Activated CD8-positive, alpha-beta memory T cell treated with anti-CD3 and anti-CD28 coated beads, Interleukin-2, amount 10 ng/mL, durations not matched to agents 7 days and 5 days (primary cell): ENCODE measurements at regions not wholly inside any gene's neighbourhood (a gene's known extent, or its start where the extent isn't known, plus 50 kb on each side); places are given as distances from the start of the nearest gene placed in this dataset.
A peak's percentile ranks its signal among the peaks of the same experiment; 100 is the strongest.

Source experiments
- ATAC-seq: fragments of 150-1000 bp; cut with Tn5 transposase; one replicate; pipeline ENCODE4 v1.10.0; 2021; ENCODE audit warnings: moderate library complexity
- CTCF ChIA-PET: fragments of 350-600 bp; sonication (Branson Sonifier 250); formaldehyde crosslinking; loops from one replicate; lab custom pipeline; 2021; ENCODE audit warnings: antibody characterized with exemption; lab: Charles Lee
- DNase-seq: peaks from one replicate; pipeline ENCODE4 v3.0.0-alpha.2; 2020
- H3K27ac Mint-ChIP-seq: one replicate; pipeline ENCODE4 v1.8.0; 2021; ENCODE audit warnings: mild to moderate bottlenecking, mixed read lengths
- H3K27me3 Mint-ChIP-seq: one replicate; pipeline ENCODE4 v1.8.0; 2021; ENCODE audit warnings: mixed read lengths
- H3K36me3 Mint-ChIP-seq: one replicate; pipeline ENCODE4 v1.8.0; 2021; ENCODE audit warnings: mild to moderate bottlenecking, mixed read lengths
- H3K4me1 Mint-ChIP-seq: one replicate; pipeline ENCODE4 v1.8.0; 2021; ENCODE audit warnings: mixed read lengths
- H3K4me3 Mint-ChIP-seq: one replicate; pipeline ENCODE4 v1.8.0; 2021; ENCODE audit warnings: mild to moderate bottlenecking, moderate library complexity, mixed read lengths
- H3K9me3 Mint-ChIP-seq: one replicate; pipeline ENCODE4 v1.8.0; 2022; ENCODE audit warnings: low read depth, mixed read lengths

DNA sequence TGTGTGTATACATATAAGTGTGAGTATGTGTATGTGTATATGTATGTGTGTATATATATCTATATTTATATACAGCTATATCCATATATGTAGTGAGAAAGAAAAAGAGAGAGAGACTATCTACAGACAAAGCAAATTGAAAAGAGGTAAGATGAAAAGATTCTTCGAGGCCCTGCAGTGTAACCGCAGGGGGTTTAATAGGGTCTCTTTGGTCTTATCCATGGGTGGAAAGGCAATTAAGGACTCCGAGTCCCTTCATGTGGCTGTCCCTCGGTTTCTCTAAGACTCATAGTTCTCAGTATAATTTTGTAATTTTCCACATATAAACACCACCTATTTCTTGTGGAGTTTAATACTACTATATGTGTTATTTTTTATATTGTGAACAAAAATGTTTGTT lies 50.6 kb upstream of the JAZF1 start:
- no peaks in the 10 kb centered on the region for H3K4me1 Mint-ChIP-seq
- DNase-seq (no peak), ATAC-seq (no peak)
- no peak overlapping the region for H3K27ac Mint-ChIP-seq
- no peaks in the 10 kb centered on the region for H3K36me3 Mint-ChIP-seq
- peaks cover 35% of the 10 kb centered on the region for H3K27me3 Mint-ChIP-seq
- CTCF ChIA-PET: no interaction called here
- no peaks in the 10 kb centered on the region for H3K9me3 Mint-ChIP-seq
- no peak overlapping the region for H3K4me3 Mint-ChIP-seq

- CTCF ChIA-PET: no interaction called here
- H3K27ac Mint-ChIP-seq: no peak overlapping the region
- DNase-seq (no peak), ATAC-seq (no peak)
- H3K36me3 Mint-ChIP-seq: no peaks in the 10 kb centered on the region
- no peak overlapping the region for H3K4me3 Mint-ChIP-seq
- H3K27me3 Mint-ChIP-seq: peaks cover 66% of the 10 kb centered on the region
- H3K9me3 Mint-ChIP-seq: no peaks in the 10 kb centered on the region
- H3K4me1 Mint-ChIP-seq: peaks cover 9% of the 10 kb centered on the region
These were observed 56.0 kb upstream of the JAZF1 start for GRCh38 chr7:28236560-28236959.

- Mint-ChIP-seq H3K4me3 (no peak overlapping the region), H3K9me3 (no peaks in the 10 kb centered on the region), H3K36me3 (no peaks in the 10 kb centered on the region), H3K27ac (no peak overlapping the region), H3K4me1 (peaks cover 9% of the 10 kb centered on the region), H3K27me3 (peaks cover 65% of the 10 kb centered on the region)
- CTCF ChIA-PET: no interaction called here
- ATAC-seq: no peak
- DNase-seq: no peak
These were observed 56.8 kb upstream of the JAZF1 start for GRCh38 chr7:28237363-28237762.

DNA sequence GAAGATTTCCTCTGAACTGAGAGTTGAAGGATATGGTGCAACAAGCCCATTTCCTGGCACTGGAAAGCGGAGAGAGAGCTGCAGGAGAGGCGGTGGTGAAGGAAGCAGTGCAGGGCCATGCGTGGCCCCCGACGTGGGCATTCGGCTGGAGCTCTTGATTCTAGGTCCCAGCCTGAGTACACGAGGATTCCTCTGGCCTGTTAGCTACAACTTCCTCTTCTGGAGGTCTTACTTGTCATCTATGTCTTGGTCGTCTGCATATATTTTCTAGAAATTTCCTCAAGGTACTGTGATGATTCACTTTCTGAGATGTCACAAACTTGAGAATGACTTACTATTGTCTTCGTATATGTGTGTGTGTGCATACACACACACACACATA lies 59.2 kb upstream of the JAZF1 start:
- ATAC-seq (peak; percentile 55), DNase-seq (no peak)
- H3K4me3 Mint-ChIP-seq: peak overlapping the region; percentile 15
- peaks cover 9% of the 10 kb centered on the region for H3K4me1 Mint-ChIP-seq
- H3K36me3 Mint-ChIP-seq: no peaks in the 10 kb centered on the region
- no peaks in the 10 kb centered on the region for H3K9me3 Mint-ChIP-seq
- H3K27ac Mint-ChIP-seq: no peak overlapping the region
- CTCF ChIA-PET: no interaction called here
- peaks cover 55% of the 10 kb centered on the region for H3K27me3 Mint-ChIP-seq

- Mint-ChIP-seq H3K9me3 (no peaks in the 10 kb centered on the region), H3K4me3 (no peak overlapping the region), H3K27me3 (peaks cover 49% of the 10 kb centered on the region), H3K36me3 (no peaks in the 10 kb centered on the region), H3K27ac (no peak overlapping the region), H3K4me1 (peaks cover 9% of the 10 kb centered on the region)
- ATAC-seq (no peak), DNase-seq (no peak)
- CTCF ChIA-PET: no interaction called here
These were observed 59.9 kb upstream of the JAZF1 start for GRCh38 chr7:28240481-28240880.

- Mint-ChIP-seq H3K27ac (no peak overlapping the region), H3K4me3 (no peak overlapping the region), H3K4me1 (peaks cover 9% of the 10 kb centered on the region), H3K9me3 (no peaks in the 10 kb centered on the region), H3K27me3 (peaks cover 46% of the 10 kb centered on the region), H3K36me3 (no peaks in the 10 kb centered on the region)
- no peak for ATAC-seq
- no peak for DNase-seq
- CTCF ChIA-PET: interaction anchor here (0.5 kb wide), 1 partner anchor 170 kb away, joined by 4 read pairs; no protein-coding TSS in a partner anchor
These were observed 63.3 kb upstream of the JAZF1 start for GRCh38 chr7:28243861-28244260.

GRCh38 chr7:28245123-28245878 lies 64.7 kb upstream of the JAZF1 start:
- ATAC-seq: no peak

DNA sequence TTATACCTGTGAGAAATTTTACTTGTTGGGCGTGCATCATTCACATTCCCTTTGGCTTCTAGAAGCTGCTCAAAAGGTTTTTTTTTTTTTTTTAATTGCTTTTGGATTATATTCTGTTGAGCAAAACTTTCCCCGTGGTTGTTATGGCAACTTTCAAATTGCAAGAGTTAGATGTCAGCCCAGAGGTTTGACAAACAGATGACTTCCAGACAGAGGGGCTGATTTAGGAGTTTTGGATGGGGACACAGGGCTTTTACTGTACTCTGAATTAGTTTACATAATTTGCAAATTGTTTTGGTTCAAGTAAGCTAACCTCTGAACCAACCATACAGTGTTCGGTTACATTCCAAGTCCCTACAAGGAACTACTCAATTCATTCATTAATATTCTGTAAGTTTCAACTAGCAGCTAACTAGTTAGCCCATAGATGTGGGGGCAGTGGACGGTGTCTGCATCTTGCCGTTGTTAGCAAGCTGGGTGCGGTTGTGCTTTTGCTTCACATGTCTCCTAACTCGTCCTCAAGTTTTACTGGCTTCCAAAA lies 66.4 kb upstream of the JAZF1 start:
- Mint-ChIP-seq H3K27ac (no peak overlapping the region), H3K4me1 (no peaks in the 10 kb centered on the region), H3K27me3 (peaks cover 36% of the 10 kb centered on the region), H3K4me3 (no peak overlapping the region), H3K36me3 (no peaks in the 10 kb centered on the region), H3K9me3 (no peaks in the 10 kb centered on the region)
- CTCF ChIA-PET: no interaction called here
- DNase-seq (no peak), ATAC-seq (no peak)

More at GRCh38 chr7:28245123-28245878, 64.7 kb upstream of the JAZF1 start:
- Mint-ChIP-seq H3K4me3 (no peak overlapping the region), H3K27me3 (peaks cover 44% of the 10 kb centered on the region), H3K36me3 (no peaks in the 10 kb centered on the region), H3K9me3 (no peaks in the 10 kb centered on the region), H3K4me1 (no peaks in the 10 kb centered on the region), H3K27ac (no peak overlapping the region)
- DNase-seq: no peak
- CTCF ChIA-PET: no interaction called here

GRCh38 chr7:28258240-28258639 lies 77.6 kb upstream of the JAZF1 start:
- no peak for ATAC-seq
- Mint-ChIP-seq H3K27ac (no peak overlapping the region), H3K36me3 (no peaks in the 10 kb centered on the region), H3K9me3 (peaks cover 2% of the 10 kb centered on the region), H3K27me3 (peaks cover 42% of the 10 kb centered on the region), H3K4me3 (no peak overlapping the region), H3K4me1 (no peaks in the 10 kb centered on the region)
- no peak for DNase-seq
- CTCF ChIA-PET: no interaction called here

DNA sequence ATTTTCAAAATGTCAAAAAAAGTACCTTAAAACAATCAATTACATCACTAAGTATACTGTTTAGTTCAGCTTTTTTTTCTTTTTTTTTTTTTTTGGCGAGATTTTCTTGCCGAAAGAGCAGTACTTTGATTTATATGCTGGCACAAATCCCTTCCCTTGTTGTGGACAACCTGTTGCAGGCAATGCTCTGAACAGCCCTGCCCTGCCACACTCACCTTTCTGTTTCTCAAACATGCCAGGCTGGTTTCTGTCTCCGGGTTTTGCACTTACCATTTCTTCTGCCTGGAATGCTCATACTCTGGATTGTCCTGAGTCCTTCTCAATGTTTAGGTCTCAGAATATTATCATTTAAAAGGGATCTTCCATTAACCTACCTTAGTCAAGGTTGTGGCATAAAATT lies 80.4 kb upstream of the JAZF1 start:
- no peak overlapping the region for H3K4me3 Mint-ChIP-seq
- no peak overlapping the region for H3K27ac Mint-ChIP-seq
- ATAC-seq (no peak), DNase-seq (no peak)
- CTCF ChIA-PET: interaction anchor here (0.7 kb wide), 1 partner anchor 199 kb away, joined by 3 read pairs; no protein-coding TSS in a partner anchor
- no peaks in the 10 kb centered on the region for H3K36me3 Mint-ChIP-seq
- H3K4me1 Mint-ChIP-seq: no peaks in the 10 kb centered on the region
- no peaks in the 10 kb centered on the region for H3K9me3 Mint-ChIP-seq
- peaks cover 46% of the 10 kb centered on the region for H3K27me3 Mint-ChIP-seq

DNA sequence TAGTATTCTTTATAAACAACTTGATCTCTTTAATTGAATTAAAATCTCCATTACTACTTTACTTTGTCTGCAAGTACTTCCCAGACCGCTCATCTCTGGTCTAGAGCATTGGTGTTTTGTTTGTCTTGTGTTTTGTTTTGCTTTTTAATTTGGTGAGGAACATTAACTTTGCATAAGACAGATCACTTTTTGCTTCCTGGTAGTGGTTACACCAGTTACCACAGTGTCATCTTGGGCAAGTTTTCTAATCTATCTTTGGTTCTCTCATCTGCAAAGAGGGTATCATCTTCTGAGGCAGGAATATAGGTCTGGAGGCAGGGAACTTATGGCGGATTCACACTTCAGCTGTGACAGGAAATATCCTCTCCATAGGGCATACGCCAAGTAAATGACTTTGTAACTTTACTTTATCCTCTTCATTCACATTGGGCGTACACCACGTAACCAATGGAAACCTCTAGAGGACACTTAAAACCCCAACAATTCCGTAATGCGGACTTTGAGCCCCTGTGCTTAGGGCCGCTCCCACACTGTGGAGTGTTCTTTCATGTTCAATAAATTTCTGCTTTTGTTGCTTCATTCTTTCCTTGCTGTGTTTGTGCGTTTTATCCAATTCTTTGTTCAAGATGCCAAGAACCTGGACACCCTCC lies 83.2 kb upstream of the JAZF1 start:
- H3K4me3 Mint-ChIP-seq: no peak overlapping the region
- no peak overlapping the region for H3K27ac Mint-ChIP-seq
- no peaks in the 10 kb centered on the region for H3K36me3 Mint-ChIP-seq
- ATAC-seq (no peak), DNase-seq (no peak)
- no peaks in the 10 kb centered on the region for H3K4me1 Mint-ChIP-seq
- peaks cover 47% of the 10 kb centered on the region for H3K27me3 Mint-ChIP-seq
- H3K9me3 Mint-ChIP-seq: no peaks in the 10 kb centered on the region
- CTCF ChIA-PET: no interaction called here

DNA sequence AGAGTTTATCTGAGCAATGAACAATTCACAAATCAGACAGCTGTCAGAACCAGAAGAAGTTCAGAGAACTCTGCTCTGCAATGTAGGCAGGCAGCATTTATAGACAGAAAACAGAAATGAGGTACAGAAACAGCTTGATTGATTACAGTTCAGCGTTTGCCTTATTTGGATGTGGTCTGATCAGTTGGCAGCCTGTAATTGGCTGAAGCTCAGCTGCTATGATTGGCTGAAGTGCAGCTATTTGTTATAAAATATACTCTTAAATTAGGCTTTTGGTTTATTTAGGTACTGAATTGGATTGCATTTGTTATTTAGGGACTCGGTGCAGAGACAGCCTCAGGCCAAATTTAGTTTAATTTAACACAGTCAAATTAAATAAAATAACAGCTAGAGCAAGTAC lies 85.8 kb upstream of the JAZF1 start:
- CTCF ChIA-PET: no interaction called here
- DNase-seq (no peak), ATAC-seq (no peak)
- Mint-ChIP-seq H3K4me1 (no peaks in the 10 kb centered on the region), H3K36me3 (no peaks in the 10 kb centered on the region), H3K27me3 (peaks cover 51% of the 10 kb centered on the region), H3K27ac (no peak overlapping the region), H3K9me3 (no peaks in the 10 kb centered on the region), H3K4me3 (no peak overlapping the region)

- Mint-ChIP-seq H3K27ac (no peak overlapping the region), H3K4me3 (no peak overlapping the region), H3K36me3 (no peaks in the 10 kb centered on the region), H3K27me3 (peaks cover 50% of the 10 kb centered on the region), H3K9me3 (no peaks in the 10 kb centered on the region), H3K4me1 (no peaks in the 10 kb centered on the region)
- no peak for ATAC-seq
- CTCF ChIA-PET: no interaction called here
- no peak for DNase-seq
These were observed 86.4 kb upstream of the JAZF1 start for GRCh38 chr7:28267012-28267411.
